Embryonic facial prominence (tissue), 1 donor: ENCODE measurements at regions not wholly inside any gene's neighbourhood (a gene's known extent, or its start where the extent isn't known, plus 50 kb on each side); places are given as distances from the start of the nearest gene placed in this dataset.

ENCODE experiments used
- DNase-seq: peaks from one replicate; pipeline ENCODE4 v3.0.0-alpha.2; 2016; ENCODE audit errors: extremely low spot score

GRCh38 chr5:124234022-124234769 lies 512.2 kb downstream of the ZNF608 start:
- peak; percentile 34 for DNase-seq

- DNase-seq = no peak
Measured at GRCh38 chr5:124232515-124232914, 513.9 kb downstream of the ZNF608 start.

DNA sequence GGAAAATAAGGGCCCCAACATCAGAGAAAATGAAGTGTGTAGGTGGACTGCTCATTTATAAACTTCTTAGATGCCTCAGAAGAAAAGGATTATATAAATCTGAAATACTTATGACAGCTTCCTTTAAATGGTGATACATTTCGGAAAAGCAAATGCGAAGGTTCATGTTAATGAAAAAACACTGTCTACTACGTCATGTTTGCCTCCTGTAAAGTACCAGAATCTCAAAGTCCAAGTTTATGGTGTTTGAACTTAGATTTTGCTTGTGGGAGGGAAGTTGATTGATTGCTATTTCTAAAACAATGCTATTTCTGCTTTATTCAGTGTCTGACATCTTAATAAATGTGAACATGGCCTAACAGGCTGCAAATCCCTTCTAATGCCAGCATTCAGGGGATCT lies 514.6 kb downstream of the ZNF608 start:
- DNase-seq = no peak

DNA sequence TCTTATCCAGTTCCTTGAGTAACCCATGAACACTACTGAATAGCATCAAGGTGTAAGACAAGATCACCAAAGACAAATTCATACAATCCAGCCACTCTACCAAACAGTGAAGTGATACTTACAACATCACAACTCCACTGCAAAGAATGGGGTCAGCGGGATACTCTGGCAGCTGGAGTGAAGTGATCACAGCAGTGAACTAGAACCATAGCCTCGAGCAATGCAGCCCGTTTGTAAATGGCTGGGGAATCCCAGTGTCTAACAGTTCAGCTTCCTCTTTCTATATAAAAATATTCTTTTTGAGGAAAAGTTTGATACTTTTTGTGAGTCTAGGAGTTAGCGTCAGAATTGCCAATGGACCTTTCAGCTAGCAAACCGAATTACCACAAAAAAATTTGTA lies 515.2 kb downstream of the ZNF608 start:
- DNase-seq = no peak

DNA sequence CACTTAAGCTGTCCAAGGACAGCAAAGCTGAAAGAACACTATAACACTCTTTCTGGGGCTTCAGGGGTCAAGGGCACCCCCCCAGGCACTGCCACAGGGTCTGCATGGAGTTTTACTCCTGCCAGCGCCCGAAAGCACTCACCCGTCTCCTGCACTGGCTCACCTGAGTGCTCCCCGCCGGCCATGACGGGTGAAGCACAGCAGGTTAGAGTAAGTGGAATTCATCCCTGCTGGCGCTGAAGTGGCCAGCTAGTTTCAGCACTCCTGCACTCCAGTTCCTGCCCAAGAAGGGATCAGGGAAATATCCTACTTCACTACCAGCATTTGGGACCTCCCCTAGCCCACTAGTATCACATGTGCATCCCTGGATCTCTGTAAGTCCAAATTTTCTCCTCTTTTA lies 516.0 kb downstream of the ZNF608 start:
- no peak for DNase-seq

- no peak for DNase-seq
Measured at GRCh38 chr5:124229352-124229751, 517.1 kb downstream of the ZNF608 start.

DNA sequence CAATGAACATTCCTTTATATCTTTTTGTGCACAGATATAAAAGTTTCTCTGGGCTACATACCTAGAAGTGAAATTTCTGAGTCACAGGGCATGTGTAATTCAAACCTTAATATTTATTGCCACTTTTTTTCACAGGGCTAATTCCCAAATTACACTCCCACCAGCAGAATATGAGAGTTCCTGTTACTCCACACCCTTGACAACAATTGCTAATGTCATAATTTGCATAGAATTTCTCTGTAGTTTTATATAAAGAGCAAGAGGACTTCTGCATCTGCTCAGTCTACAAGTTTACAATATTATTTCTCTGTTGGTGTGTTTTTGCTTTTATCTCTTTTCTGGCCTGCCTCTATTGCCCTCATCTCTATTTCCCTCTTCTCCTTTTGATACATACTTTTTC lies 518.5 kb downstream of the ZNF608 start:
- no peak for DNase-seq

- no peak for DNase-seq
Measured at GRCh38 chr5:124220418-124220817, 526.0 kb downstream of the ZNF608 start.

- DNase-seq = no peak
Measured at GRCh38 chr5:124212934-124213333, 533.5 kb downstream of the ZNF608 start.

DNA sequence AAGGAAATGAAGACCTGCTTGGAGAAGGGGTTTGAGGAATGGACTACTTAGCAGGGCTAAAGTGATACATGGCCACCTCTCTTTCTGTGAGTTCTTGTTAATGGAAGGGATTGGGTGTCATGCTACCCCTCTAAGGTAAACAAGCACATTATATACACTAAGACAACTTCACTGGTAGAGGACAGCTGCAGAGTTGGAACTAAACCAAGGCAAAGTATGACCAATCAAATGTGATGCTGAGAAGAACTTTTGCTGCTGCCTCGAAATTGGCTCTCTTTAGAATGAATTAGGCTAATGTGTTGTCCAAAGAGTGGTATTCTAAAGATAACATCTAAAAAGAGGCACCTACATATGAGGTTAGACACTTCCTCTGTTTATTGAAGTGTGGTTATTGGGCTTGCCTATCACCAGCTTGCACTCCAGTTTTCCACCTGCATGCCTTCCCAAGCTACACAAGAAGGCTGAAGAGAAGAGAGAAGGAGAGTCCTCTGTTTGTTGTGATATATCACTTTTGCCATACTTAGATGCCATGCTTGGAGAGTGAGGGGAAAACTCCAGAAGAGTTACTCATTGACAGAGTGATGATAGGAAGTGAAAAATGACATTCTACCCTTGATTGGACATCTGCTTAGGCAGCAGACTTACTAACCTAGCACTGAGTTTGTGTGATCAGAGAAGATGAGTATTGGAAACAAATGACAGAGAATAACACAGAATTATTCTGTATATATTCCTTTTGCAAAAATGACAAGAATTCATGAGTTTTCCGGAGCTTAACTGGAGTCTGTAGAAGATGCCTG lies 536.1 kb downstream of the ZNF608 start:
- DNase-seq = no peak

DNA sequence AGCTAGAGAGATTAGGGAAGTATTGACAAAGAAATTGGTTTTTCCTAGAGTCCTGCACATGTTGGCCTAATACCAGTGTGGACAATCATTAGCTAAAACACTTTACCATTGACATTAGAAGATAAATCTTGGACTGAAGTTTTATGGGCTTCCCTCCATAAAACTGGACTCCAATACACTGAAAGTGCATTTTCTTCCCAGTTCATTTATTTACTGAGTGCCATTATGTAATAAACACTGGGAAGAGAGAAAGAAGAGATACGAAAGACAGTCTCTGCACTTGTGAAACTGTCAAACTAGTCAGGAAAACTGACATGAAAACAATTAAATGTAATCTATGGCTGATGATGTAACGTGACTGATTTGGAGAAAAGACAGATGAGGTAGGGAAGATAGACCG lies 539.3 kb downstream of the ZNF608 start:
- no peak for DNase-seq

GRCh38 chr5:124206540-124206939 lies 539.9 kb downstream of the ZNF608 start:
- DNase-seq = no peak

- no peak for DNase-seq
Measured at GRCh38 chr5:124203303-124203702, 543.1 kb downstream of the ZNF608 start.

- DNase-seq = no peak
Measured at GRCh38 chr5:124200381-124200780, 546.1 kb downstream of the ZNF608 start.

- no peak for DNase-seq
Measured at GRCh38 chr5:124199893-124200292, 546.5 kb downstream of the ZNF608 start.

- DNase-seq = no peak
Measured at GRCh38 chr5:124195411-124195810, 551.0 kb downstream of the ZNF608 start.

DNA sequence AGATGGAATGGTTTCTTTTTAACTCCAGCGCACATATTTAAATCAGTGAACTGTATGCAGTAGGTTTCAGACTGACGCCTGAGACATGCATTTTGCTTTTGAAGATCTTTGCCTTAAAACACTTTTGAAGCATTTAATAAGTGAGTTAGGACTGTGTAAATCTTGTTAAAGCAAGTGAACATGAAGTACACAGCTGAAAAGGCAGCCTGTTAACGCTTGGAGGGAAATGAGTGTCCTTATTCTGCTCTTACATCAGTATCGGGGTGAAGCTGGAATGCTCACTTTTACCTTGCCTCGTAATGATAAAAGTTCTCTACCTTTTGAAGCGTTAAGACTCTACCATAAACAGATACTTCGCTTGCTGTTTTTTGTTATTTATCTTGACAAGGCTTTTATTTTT lies 552.2 kb downstream of the ZNF608 start:
- no peak for DNase-seq

GRCh38 chr5:124193371-124193789 lies 553.1 kb downstream of the ZNF608 start:
- no peak for DNase-seq

DNA sequence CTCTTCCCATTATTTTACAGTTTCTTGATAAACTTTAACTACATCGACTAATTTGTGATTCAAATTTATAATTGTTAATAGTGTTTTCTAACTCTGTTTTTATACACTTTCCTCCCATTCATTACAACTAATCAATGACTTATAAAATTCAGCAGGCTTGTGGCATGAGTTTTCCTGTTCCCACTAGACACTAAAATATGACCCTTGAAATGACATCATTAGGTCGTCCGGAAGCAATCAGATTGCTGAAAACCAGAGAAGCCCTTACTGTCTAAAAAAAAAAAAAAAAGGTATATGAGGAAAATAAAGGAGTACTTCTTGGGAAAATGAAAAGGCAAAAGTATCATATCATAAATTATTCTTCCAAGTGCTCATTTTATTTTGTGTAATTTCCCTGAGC lies 553.7 kb downstream of the ZNF608 start:
- no peak for DNase-seq

DNA sequence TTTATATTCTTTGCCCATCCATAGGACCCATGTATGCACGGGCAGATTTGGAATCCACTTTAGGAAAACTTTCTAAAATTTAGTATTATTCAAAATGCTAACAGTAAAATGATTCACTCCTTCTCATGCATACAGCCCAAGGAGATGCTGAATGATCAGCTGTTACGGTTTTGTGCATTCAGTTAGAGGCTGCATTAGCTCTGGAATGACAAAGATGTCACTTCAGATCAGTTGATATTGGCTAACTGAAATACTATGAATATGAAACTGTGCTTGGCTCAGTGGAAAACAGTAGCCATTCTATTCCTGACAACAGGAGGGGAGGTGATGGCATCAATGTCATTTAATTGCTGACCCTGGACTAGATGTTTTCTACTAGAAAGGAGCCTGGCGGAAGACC lies 560.7 kb downstream of the ZNF608 start:
- no peak for DNase-seq

DNA sequence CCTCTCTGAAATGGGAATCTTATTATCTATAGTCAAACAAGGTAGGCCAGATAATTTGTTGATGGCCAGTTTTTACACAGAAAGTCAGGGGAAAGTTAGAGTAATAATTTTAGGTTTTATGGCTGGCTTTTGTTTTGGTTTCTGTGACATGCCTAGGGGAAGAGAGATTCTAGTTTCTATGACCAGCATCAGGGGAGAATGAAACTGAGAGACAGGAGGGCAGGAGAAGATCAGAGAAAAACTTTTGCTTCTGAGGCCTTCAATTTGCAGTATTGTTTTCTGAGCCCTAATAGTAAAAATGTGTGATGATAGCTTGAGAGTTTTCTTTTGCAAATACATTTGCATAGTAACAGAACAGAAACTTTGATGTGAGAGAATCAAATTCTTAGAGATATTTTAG lies 564.3 kb downstream of the ZNF608 start:
- DNase-seq = no peak

- peak; percentile 84 for DNase-seq
Measured at GRCh38 chr5:124180875-124181461, 565.5 kb downstream of the ZNF608 start.
